ENCODE measurements at regions not wholly inside any gene's neighbourhood (a gene's known extent, or its start where the extent isn't known, plus 50 kb on each side); places are given as distances from the start of the nearest gene placed in this dataset.

DNA sequence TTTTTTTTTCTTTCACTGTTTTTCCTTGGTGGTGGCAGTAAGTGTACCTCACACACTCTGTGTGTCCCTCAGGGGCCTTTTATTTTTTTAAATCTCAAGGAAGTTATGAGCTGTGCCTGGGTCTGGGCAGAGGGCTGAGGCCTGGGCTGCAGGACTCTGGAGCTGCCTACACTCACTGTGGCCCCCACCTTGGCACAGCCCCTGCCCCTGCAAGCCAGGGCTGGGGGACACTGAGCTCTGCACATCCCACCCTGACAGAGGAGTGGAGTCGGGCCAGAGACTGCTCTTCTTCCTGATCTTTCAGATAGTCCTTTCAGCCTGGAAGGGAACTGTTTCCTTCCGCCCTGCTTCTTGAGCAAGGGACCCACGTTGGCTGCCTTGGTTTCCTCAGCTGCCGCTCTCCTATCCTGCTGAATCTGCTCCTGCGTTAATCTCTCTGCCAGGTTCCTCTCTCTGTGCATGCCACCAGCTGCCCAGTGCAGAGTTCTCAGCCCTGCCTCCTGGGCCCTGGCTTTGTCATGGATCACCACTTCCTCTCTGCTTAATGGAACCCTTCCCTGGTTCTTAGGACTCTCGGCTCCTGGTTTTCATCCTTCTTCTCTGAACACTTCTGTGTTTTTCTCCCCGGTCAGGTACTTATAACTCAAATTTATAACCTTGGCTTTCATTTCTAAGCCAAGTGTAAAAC, 502.3 kb downstream of the DIRAS2 start:
- CTCF ChIA-PET = interaction anchor here (0.6 to 4.3 kb wide), 20 partner anchors 8 to 1836 kb away, joined by 3 to 25 read pairs (median 4); no protein-coding TSS in a partner anchor
- TF ChIP-seq, protein P1, sequence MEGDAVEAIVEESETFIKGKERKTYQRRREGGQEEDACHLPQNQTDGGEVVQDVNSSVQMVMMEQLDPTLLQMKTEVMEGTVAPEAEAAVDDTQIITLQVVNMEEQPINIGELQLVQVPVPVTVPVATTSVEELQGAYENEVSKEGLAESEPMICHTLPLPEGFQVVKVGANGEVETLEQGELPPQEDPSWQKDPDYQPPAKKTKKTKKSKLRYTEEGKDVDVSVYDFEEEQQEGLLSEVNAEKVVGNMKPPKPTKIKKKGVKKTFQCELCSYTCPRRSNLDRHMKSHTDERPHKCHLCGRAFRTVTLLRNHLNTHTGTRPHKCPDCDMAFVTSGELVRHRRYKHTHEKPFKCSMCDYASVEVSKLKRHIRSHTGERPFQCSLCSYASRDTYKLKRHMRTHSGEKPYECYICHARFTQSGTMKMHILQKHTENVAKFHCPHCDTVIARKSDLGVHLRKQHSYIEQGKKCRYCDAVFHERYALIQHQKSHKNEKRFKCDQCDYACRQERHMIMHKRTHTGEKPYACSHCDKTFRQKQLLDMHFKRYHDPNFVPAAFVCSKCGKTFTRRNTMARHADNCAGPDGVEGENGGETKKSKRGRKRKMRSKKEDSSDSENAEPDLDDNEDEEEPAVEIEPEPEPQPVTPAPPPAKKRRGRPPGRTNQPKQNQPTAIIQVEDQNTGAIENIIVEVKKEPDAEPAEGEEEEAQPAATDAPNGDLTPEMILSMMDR (IDR thresholded peaks at IDR 0.05; ENCODE audit: unreplicated experiment) = no peak
- no peaks in the 10 kb centered on the region for H3K4me1 Mint-ChIP-seq (ENCODE audit: insufficient read depth, unreplicated experiment)
- H3K4me3 Mint-ChIP-seq (ENCODE audit: unreplicated experiment) = no peak overlapping the region
- H3K27ac Mint-ChIP-seq (ENCODE audit: low read depth, unreplicated experiment) = no peak overlapping the region
- no TSS peak for BruUV-seq (replicated peaks)
- DNase-seq (ENCODE audit: unreplicated experiment) = no peak
- POLR2A ChIA-PET = interaction anchor here (0.6 kb wide), 1 partner anchor 615 kb away, joined by 3 read pairs; no protein-coding TSS in a partner anchor
- peaks cover 66% of the 10 kb centered on the region for H3K27me3 Mint-ChIP-seq (ENCODE audit: insufficient read depth, unreplicated experiment)
- no peaks in the 10 kb centered on the region for H3K36me3 Mint-ChIP-seq (ENCODE audit: insufficient read depth, unreplicated experiment)
- no peaks in the 10 kb centered on the region for H3K9me3 Mint-ChIP-seq (ENCODE audit: unreplicated experiment)
- intact Hi-C loops (cut with micrococcal nuclease) = loop anchor here (10.0 kb wide), 4 partner anchors 85 to 735 kb away; partner anchors contain the start of gene DIRAS2

DNA sequence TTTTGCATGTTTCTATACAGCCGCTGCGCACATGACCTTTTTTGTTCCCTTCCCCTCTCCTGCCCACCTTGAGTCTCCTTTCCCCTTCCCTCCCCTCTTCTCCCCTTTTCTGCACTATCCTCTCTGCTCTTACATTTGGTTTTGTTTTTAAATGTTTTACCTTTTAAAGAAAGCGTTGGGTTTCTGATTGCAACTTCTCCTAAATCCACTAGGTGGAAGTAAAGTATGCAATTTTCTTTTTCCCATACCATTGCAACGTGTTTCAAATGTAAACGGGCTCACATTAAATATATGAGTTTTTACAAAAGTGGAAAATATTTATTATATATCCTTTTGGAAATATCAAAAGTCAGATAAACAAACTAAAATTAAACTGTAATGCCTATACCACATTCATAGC, 500.9 kb downstream of the DIRAS2 start:
- intact Hi-C loops (cut with micrococcal nuclease) = loop anchor here (10.0 kb wide), 4 partner anchors 83 to 733 kb away; partner anchors contain the start of gene DIRAS2
- H3K27me3 Mint-ChIP-seq (ENCODE audit: insufficient read depth, unreplicated experiment) = peaks cover 73% of the 10 kb centered on the region
- H3K36me3 Mint-ChIP-seq (ENCODE audit: insufficient read depth, unreplicated experiment) = no peaks in the 10 kb centered on the region
- CTCF ChIA-PET = interaction anchor here (0.6 to 4.3 kb wide), 24 partner anchors 10 to 729 kb away, joined by 3 to 25 read pairs (median 4); no protein-coding TSS in a partner anchor
- peak; percentile 29 for DNase-seq (ENCODE audit: unreplicated experiment)
- no peak overlapping the region for H3K4me3 Mint-ChIP-seq (ENCODE audit: unreplicated experiment)
- POLR2A ChIA-PET = no interaction called here
- no TSS peak for BruUV-seq (replicated peaks)
- H3K27ac Mint-ChIP-seq (ENCODE audit: low read depth, unreplicated experiment) = no peak overlapping the region
- no peaks in the 10 kb centered on the region for H3K9me3 Mint-ChIP-seq (ENCODE audit: unreplicated experiment)
- TF ChIP-seq, protein P1 (IDR thresholded peaks at IDR 0.05; ENCODE audit: unreplicated experiment) = peak; percentile 41
- H3K4me1 Mint-ChIP-seq (ENCODE audit: insufficient read depth, unreplicated experiment) = no peaks in the 10 kb centered on the region

DNA sequence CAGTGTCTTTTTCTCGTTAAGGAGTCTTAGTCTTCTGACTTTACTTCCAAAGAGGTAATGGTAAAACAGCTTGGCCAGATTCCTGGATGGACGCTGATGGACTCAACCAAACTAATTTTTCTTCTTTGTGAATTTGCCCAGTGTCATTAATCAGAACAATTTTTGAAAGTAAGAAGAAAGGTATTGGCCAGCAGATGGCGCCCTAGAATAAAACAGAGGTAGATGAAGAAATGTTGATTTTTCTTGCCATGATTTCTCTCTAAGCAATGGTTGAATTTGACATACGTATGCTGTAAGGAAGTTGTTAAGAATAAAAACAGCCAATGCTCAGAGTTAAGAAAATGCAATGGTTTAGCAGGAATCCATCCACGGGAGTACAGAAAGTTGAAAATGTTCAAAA, 500.0 kb downstream of the DIRAS2 start:
- H3K4me1 Mint-ChIP-seq (ENCODE audit: insufficient read depth, unreplicated experiment) = no peaks in the 10 kb centered on the region
- ChIA-PET CTCF (interaction anchor here (0.6 to 4.3 kb wide), 18 partner anchors 11 to 1866 kb away, joined by 3 to 25 read pairs (median 6); no protein-coding TSS in a partner anchor), POLR2A (no interaction called here)
- H3K27ac Mint-ChIP-seq (ENCODE audit: low read depth, unreplicated experiment) = no peak overlapping the region
- intact Hi-C loops (cut with micrococcal nuclease) = loop anchor here (10.0 kb wide), 4 partner anchors 82 to 732 kb away; partner anchors contain the start of gene DIRAS2
- peak; percentile 59 for DNase-seq (ENCODE audit: unreplicated experiment)
- peaks cover 79% of the 10 kb centered on the region for H3K27me3 Mint-ChIP-seq (ENCODE audit: insufficient read depth, unreplicated experiment)
- H3K9me3 Mint-ChIP-seq (ENCODE audit: unreplicated experiment) = no peaks in the 10 kb centered on the region
- no peak overlapping the region for H3K4me3 Mint-ChIP-seq (ENCODE audit: unreplicated experiment)
- no TSS peak for BruUV-seq (replicated peaks)
- H3K36me3 Mint-ChIP-seq (ENCODE audit: insufficient read depth, unreplicated experiment) = no peaks in the 10 kb centered on the region
- TF ChIP-seq, protein P1 (IDR thresholded peaks at IDR 0.05; ENCODE audit: unreplicated experiment) = peak; percentile 35

DNA sequence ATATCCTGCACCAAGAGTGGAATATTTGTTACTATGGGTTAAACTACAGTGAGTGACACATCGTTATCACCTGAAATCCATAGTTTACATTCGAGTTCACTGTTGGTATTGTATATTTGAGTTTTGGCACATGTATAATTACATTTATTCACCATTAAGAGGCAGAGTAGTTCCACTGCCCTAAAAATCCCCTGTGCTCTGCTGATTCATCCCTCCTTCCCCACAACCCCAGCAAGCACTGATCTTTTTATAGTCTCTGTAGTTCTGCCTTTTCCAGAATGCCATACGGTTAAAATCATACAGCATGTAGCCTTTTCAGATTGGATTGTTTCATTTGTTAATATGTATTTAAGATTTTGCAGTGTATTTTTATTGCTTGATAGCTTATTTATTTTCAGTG, 495.2 kb downstream of the DIRAS2 start:
- no peak for DNase-seq (ENCODE audit: unreplicated experiment)
- Mint-ChIP-seq H3K36me3 (ENCODE audit: insufficient read depth, unreplicated experiment) (no peaks in the 10 kb centered on the region), H3K4me3 (ENCODE audit: unreplicated experiment) (no peak overlapping the region), H3K27me3 (ENCODE audit: insufficient read depth, unreplicated experiment) (peaks cover 53% of the 10 kb centered on the region), H3K27ac (ENCODE audit: low read depth, unreplicated experiment) (no peak overlapping the region), H3K4me1 (ENCODE audit: insufficient read depth, unreplicated experiment) (no peaks in the 10 kb centered on the region), H3K9me3 (ENCODE audit: unreplicated experiment) (no peaks in the 10 kb centered on the region)
- POLR2A ChIA-PET = no interaction called here
- TF ChIP-seq, protein P1 (IDR thresholded peaks at IDR 0.05; ENCODE audit: unreplicated experiment) = no peak
- intact Hi-C loops (cut with micrococcal nuclease) = loop anchor here (10.0 kb wide), 4 partner anchors 77 to 727 kb away; partner anchors contain the start of gene DIRAS2
- BruUV-seq (replicated peaks) = no TSS peak
- CTCF ChIA-PET = interaction anchor here (0.6 kb wide), 1 partner anchor 1406 kb away, joined by 3 read pairs; no protein-coding TSS in a partner anchor

All from MCF 10A (cell line).